Uterus (tissue), 3 donors: ENCODE measurements at regions not wholly inside any gene's neighbourhood (a gene's known extent, or its start where the extent isn't known, plus 50 kb on each side); places are given as distances from the start of the nearest gene placed in this dataset.

Source experiments
- DNase-seq, 2 donors: peaks; one replicate each; pipeline ENCODE4 v3.0.0-alpha.2; 2019 to 2020
- H3K27ac ChIP-seq, 2 donors: fragments of 200-600 bp; sonication (generic); 1 replicate in 1 of 2; 2 replicates in 1 of 2; pipeline ENCODE4 v1.5.1; 2016 to 2018
- H3K27me3 ChIP-seq, 2 donors: fragments of 200-600 bp; sonication (generic); one replicate each; pipeline ENCODE4 v1.5.1; 2018 to 2019; ENCODE audit warnings: control low read depth in 1 of 2
- H3K36me3 ChIP-seq, 2 donors: fragments of 200-600 bp; sonication (generic); one replicate each; pipeline ENCODE4 v1.5.1; 2019; ENCODE audit warnings: control low read depth in 1 of 2
- H3K4me1 ChIP-seq, 2 donors: fragments of 200-600 bp; sonication (generic); one replicate each; pipeline ENCODE4 v1.5.1; 2018 to 2019; ENCODE audit warnings: control low read depth in 1 of 2
- H3K4me3 ChIP-seq, 2 donors: fragments of 200-600 bp; sonication (generic); 1 replicate in 1 of 2; 2 replicates in 1 of 2; pipeline ENCODE4 v1.5.1; 2018 to 2019; ENCODE audit warnings: mild to moderate bottlenecking in 1 of 2
- H3K9me3 ChIP-seq, 2 donors: fragments of 200-600 bp; sonication (generic); one replicate each; pipeline ENCODE4 v1.5.1; 2019; ENCODE audit warnings: control low read depth in 1 of 2
- POLR2A ChIP-seq, 2 donors: fragments of 450-650 bp; IDR thresholded peaks; one replicate each; pipeline ENCODE4 v1.6.1; 2016; ENCODE audit warnings: antibody characterized with exemption in 2 of 2, mild to moderate bottlenecking in 1 of 2, moderate library complexity in 1 of 2
- intact Hi-C: fragments of 100-400 bp; cut with DNase I; formaldehyde crosslinking; loops from one replicate; pipeline ENCODE4 v1.15.1; 2023; ENCODE audit warnings: low total_unique reads
- TF ChIP-seq, protein P1 (sequence below), 4 experiments: fragments of 200-600 bp in 2 of 4; fragments of 450-650 bp in 2 of 4; sonication (generic) in 2 of 4; IDR thresholded peaks; one replicate each; pipeline ENCODE4 v1.5.1; 2016 to 2019; ENCODE audit warnings: antibody characterized with exemption in 4 of 4, mild to moderate bottlenecking in 2 of 4, moderate library complexity in 1 of 4
- donor health status: DM: yes; HTN: yes; CAD: no.

DNA sequence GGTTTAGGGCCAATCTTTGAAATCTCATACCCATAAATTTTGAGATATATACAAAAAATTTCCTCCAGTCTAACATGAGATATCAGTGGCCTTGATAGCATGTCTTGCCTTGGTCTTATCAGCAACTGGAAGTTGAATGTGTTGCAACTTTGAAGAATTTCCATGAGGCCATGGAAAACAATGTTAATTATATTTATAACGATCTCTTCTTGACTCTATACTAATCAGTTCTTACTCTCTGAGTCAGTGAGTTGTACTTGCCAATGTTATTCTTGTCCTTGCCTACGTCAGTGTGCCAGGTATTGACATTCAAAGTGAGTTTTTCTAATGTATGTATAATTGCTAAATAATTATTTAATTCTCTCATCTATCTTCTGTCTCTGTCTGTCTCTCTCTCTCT lies 535.1 kb downstream of the KCNA4 start:
- Histone ChIP-seq H3K27ac (no peak overlapping the region), H3K4me3 (no peak overlapping the region), H3K27me3 (no peaks in the 10 kb centered on the region), H3K9me3 (no peaks in the 10 kb centered on the region), H3K4me1 (no peaks in the 10 kb centered on the region), H3K36me3 (no peaks in the 10 kb centered on the region)
- intact Hi-C loops = no loop called here
- no peak for DNase-seq
- TF ChIP-seq, protein P1, sequence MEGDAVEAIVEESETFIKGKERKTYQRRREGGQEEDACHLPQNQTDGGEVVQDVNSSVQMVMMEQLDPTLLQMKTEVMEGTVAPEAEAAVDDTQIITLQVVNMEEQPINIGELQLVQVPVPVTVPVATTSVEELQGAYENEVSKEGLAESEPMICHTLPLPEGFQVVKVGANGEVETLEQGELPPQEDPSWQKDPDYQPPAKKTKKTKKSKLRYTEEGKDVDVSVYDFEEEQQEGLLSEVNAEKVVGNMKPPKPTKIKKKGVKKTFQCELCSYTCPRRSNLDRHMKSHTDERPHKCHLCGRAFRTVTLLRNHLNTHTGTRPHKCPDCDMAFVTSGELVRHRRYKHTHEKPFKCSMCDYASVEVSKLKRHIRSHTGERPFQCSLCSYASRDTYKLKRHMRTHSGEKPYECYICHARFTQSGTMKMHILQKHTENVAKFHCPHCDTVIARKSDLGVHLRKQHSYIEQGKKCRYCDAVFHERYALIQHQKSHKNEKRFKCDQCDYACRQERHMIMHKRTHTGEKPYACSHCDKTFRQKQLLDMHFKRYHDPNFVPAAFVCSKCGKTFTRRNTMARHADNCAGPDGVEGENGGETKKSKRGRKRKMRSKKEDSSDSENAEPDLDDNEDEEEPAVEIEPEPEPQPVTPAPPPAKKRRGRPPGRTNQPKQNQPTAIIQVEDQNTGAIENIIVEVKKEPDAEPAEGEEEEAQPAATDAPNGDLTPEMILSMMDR (IDR thresholded peaks at IDR 0.05) = no peak
- TF ChIP-seq POLR2A (IDR thresholded peaks at IDR 0.05) = no peak

DNA sequence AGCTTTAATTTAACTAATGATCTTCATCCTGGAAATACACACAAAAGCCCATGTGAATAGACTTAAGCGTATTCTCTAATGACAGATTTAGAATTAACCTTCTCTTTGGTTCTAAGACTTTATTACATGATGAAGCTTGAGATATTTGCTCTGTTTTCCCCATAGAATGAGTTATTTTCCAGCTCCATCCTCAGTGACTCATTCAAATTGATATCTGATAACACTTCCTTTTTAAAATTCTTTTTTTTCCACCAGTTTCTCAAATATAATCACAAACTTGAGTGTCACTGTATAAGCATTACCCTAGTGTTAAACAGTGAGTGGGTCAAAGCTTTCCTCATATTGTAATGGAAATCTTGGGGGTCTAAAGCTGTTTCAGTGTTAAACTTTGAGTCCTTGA lies 535.8 kb downstream of the KCNA4 start:
- Histone ChIP-seq H3K4me3 (no peak overlapping the region), H3K36me3 (no peaks in the 10 kb centered on the region), H3K4me1 (no peaks in the 10 kb centered on the region), H3K9me3 (no peaks in the 10 kb centered on the region), H3K27ac (no peak overlapping the region), H3K27me3 (no peaks in the 10 kb centered on the region)
- DNase-seq = no peak
- intact Hi-C loops = no loop called here
- TF ChIP-seq, protein P1 (IDR thresholded peaks at IDR 0.05) = no peak
- TF ChIP-seq POLR2A (IDR thresholded peaks at IDR 0.05) = no peak

DNA sequence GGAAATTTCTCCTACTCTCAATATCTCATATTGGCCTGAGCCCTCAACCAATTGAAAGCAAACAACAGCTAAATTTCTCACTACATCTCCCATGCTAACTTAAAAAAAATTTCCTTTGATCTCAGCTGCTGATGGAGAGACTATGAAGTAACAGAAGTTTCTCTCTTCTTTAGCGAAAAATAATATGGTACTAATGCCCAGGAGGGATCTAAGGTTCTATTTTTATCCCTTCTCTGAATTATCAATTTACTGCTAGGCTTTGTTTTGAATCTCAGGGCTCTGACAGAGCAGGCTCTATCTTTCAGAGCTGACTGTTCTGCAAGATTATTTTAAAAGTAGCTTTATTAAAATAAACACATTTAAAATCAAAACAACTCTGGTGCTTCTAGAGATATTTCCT lies 558.6 kb downstream of the KCNA4 start:
- intact Hi-C loops = no loop called here
- H3K4me3 ChIP-seq = no peak overlapping the region
- H3K27ac ChIP-seq = no peak overlapping the region
- no peaks in the 10 kb centered on the region for H3K36me3 ChIP-seq
- H3K9me3 ChIP-seq = no peaks in the 10 kb centered on the region
- no peak for DNase-seq
- H3K4me1 ChIP-seq = no peaks in the 10 kb centered on the region
- TF ChIP-seq, protein P1 (IDR thresholded peaks at IDR 0.05) = no peak
- no peak for TF ChIP-seq POLR2A (IDR thresholded peaks at IDR 0.05)
- H3K27me3 ChIP-seq = no peaks in the 10 kb centered on the region

DNA sequence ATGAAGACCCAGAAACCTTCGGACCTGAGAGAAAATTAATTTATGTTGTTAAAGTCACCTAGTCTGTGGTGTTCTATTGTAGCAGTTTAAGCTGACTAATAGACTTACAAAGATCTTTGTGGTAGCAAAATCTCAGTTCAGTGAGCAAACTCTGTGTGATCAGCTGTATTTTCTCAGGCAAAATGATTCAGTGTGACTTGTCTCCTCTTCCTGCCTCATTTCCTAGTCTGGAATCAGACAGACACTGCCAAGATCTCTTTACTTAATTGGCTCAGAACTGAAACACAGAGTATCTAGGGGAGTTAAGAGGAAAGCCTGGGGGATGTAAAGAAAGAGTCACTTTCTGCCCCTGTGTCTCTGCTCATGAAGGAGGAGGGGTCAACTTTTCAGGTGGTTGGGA lies 564.7 kb downstream of the KCNA4 start:
- Histone ChIP-seq H3K36me3 (no peaks in the 10 kb centered on the region), H3K27ac (no peak overlapping the region), H3K9me3 (no peaks in the 10 kb centered on the region), H3K4me3 (no peak overlapping the region), H3K4me1 (no peaks in the 10 kb centered on the region), H3K27me3 (no peaks in the 10 kb centered on the region)
- no peak for DNase-seq
- intact Hi-C loops = no loop called here
- no peak for TF ChIP-seq POLR2A (IDR thresholded peaks at IDR 0.05)
- TF ChIP-seq, protein P1 (IDR thresholded peaks at IDR 0.05) = no peak

DNA sequence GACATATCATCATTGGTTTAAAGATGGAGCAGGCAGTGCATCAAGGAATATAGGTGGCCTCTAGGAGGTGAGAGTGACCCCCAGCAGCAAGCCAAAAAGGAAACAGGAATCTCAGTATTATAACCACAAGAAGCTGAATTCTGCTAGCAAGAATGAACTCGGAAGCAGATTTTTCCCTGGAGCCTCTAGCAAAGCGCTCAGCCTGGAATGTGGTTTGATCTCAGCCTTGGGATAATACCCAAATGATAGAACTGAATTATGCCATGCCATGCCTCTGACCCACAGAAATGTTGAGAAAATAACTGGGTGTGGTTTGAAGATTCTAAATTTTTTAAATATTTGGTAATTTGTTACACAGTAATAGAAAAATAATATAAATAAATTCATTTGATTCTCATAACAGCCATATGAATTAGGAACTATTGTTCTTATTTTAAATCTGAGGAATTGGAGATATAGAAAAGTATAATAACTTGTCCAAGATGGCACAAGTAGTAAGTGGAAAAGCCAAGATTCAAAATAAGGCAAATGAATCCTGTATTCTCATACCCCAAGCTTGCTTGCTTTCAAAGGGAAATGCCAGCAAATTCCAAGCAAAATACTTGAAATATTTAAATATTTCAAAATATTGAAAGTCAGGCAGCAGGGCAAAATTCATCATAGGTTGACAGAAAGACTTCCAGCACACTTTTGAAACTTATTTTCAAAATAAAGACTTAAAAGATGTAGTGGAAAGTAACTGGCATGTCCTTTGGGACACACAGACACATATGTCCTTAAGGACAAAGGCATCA lies 567.4 kb downstream of the KCNA4 start:
- intact Hi-C loops = loop anchor here (10.0 kb wide), 1 partner anchor 695 kb away; no protein-coding TSS in a partner anchor
- no peak for DNase-seq
- H3K4me3 ChIP-seq = no peak overlapping the region

More for the DNA sequence above, 567.4 kb downstream of the KCNA4 start:
- no peaks in the 10 kb centered on the region for H3K4me1 ChIP-seq
- H3K27me3 ChIP-seq = no peaks in the 10 kb centered on the region
- H3K27ac ChIP-seq = no peak overlapping the region
- no peaks in the 10 kb centered on the region for H3K9me3 ChIP-seq
- no peaks in the 10 kb centered on the region for H3K36me3 ChIP-seq
- TF ChIP-seq, protein P1 (IDR thresholded peaks at IDR 0.05) = no peak
- TF ChIP-seq POLR2A (IDR thresholded peaks at IDR 0.05) = no peak
